ENCODE measurements at regions not wholly inside any gene's neighbourhood (a gene's known extent, or its start where the extent isn't known, plus 50 kb on each side); places are given as distances from the start of the nearest gene placed in this dataset.
"Not testable (repeated sequence)": the region's sequence is repeated elsewhere in the genome, so short reads cannot be mapped to it uniquely, and the experiment has no call there.

DNA sequence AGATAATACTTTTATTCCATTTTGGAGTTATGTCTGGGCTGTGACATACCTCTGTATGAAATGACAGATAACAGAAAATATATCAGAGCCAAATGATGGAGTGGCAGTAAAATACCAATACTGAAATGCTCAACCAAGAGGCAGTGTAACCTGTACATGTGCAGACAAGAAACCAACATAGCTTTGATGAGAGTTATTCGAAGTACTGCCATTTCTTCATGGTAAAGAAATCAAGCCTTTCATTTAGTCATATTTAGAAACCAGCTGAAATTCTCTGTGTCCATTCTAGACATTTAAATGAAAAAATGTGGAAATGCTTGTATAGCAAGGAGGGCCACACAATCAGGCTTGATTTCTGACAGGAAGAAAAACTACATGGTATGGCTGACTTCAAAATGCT lies 127.1 kb upstream of the PTPRZ1 start:
- in situ Hi-C loops (cut with MboI; ENCODE audit: low sequenced_read_pairs): no loop called here

DNA sequence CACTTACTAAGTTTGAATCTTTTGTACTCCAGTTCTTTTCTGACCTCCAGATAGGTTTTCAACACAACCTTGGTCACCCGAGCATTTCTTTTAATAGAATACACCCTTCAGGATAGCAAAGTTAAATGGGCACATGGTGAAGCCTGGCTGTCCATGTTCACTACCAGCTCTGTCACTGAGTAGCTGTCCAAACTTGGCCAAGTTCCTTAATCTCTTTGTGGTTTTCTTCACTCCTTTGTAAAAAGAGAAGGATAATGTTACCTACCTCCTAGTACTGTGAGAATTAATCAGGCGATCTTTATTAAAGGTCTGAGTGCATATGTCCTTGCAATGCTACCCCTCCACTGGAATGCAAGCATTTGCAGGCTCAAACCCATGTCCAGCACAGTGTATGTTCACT lies 128.1 kb upstream of the PTPRZ1 start:
- in situ Hi-C loops (cut with MboI; ENCODE audit: low sequenced_read_pairs): no loop called here

DNA sequence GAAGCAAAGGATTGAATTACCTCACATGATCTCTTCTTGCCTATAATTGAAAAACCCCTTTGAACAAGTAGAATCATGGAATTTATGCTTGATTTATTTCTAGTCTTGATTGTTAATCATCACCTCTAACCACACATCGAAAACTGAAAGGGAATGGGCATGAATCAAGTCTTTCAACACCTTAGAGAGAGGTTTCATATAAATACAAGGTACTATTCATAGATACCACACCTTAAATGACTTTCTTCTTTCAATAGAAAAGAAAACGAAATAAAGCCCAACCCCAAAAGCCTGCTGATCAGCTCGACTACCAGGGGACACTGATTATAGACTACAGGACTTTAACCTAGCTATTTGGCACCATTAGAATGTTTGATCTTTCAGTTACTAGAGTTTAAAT lies 128.6 kb upstream of the PTPRZ1 start:
- in situ Hi-C loops (cut with MboI; ENCODE audit: low sequenced_read_pairs): no loop called here

DNA sequence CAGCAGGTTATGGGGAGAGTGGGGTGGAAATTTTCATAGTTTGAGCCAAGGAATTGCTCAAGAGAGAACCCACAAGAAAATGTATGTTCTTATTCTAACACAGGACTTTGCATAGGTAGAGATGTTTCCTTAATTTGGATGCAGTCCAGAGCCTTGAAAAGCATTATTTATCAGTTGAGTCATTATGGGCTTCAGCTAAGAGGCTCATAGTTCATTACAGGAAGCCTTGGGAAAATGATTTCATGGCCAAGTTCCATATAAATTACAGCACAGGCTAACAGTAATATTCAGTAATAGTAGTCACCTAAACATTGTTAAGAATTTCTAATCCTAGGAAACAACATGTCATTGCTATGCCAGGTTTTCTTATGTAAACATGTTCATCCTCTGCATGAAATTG lies 131.1 kb upstream of the PTPRZ1 start:
- in situ Hi-C loops (cut with MboI; ENCODE audit: low sequenced_read_pairs): no loop called here

DNA sequence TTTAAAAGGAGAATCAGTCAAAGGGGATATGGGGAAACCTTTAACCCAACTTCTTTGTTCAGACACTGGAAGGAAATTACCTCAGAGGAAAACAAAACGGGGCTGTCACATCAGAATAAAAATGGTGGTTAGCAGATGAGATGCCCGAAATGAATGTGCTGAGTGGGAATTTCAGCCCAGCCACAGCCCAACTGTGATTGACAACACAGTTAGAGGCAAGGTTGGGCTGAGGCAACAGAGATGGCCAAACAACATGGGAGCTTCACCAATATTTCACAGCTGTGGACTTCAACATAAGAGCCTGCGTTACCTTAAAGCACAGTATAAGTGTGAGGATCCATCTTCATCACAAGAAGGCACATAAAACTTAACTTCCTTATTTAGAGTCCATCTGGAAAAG lies 133.5 kb upstream of the PTPRZ1 start:
- in situ Hi-C loops (cut with MboI; ENCODE audit: low sequenced_read_pairs): no loop called here

DNA sequence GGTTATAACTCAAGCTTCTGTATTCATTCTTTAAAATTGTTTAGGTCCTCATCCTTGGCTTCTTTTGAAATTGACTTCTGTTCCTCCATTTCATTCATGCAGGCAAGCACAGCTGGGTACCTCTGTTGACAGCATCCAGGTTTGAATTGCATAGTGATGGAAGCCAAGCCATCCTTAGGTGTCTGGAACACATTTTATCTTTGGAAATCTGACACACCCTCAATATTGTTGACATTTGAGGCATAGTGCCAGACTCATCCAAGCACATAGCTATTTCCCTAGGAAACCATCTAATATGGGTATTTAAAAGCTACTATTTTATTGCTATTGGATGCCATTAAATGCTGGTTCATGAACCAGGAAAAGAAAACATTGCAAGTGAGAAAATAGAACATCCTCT lies 142.1 kb upstream of the PTPRZ1 start:
- in situ Hi-C loops (cut with MboI; ENCODE audit: low sequenced_read_pairs): no loop called here

DNA sequence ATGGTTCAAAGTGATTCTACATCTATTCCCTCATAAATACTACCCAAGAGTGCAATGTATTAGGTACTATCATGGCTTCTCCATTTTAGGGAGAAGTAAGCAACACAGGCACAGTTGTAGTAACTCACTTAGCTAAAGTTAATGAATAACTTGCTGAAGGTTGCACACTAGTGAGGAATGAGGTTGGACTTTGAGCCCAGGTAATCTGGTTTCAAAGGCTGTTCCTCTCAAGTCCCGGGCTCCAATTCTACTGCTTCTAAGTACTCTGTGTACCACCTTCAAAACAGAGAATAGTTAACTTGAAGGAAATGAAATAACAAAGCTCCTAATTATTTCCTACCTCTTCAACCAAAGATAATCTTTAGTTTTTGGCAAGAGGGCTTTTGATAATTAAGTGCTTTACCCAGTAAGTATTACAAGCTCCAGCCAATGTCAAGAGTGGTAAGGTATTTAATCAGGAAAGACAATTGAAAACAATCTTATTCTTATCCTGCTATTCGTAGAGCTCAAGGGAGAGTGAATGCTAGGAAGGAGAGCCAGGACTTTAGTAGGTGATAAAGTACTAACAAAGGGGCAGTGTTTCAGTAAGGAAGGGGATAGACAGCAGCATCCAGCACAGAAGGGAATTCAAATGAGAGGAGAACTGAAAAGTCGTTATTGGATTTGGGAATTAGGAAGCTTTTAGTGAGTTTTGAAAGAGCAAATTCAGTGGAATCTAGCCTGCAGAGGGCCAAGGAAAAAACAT lies 158.2 kb upstream of the PTPRZ1 start:
- in situ Hi-C loops (cut with MboI; ENCODE audit: low sequenced_read_pairs): no loop called here

DNA sequence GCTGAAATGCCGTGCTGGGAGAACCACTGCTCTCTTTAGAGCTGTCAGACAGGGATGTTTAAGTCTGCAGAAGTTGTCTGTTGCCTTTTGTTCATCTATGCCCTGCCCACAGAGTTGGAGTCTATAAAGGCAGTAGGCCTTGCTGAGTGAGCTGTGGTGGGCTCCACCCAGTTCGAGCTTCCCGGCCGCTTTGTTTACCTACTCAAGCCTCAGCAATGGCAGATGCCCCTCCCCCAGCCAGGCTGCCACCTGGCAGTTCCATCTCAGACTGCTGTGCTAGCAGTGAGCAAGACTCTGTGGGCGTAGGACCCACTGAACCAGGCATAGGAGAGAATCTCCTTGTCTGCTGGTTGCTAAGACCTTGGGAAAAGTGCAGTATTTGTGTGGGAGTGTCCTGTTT lies 160.0 kb upstream of the PTPRZ1 start:
- in situ Hi-C loops (cut with MboI; ENCODE audit: low sequenced_read_pairs): not testable (repeated sequence)

DNA sequence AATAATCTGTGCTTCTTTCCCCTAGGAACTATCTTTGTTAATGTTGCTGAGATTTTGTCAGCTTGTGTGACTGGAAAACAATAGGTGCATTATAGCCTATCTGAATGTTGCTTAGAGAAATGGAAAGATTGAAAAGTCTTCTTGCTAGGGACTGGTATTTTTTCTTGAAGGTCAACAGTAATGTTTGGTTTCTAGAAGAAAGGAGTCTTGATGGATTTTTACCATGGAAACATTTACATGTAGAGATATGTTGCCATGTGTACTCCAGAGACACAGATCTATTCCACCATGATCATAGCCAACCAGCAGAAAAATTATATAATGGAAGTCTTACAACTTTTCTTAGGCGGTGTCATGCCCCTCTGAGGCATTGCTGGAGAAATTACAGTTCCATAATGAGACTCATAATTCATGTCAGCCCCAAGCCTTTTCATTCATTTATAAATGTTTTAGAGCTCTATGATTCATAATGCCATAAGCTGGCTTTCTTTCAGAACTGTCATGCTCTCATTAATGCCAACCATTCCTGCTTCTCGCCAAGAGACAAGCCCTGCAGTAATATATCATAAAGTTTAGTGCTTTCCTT lies 175.1 kb upstream of the PTPRZ1 start:
- in situ Hi-C loops (cut with MboI; ENCODE audit: low sequenced_read_pairs): no loop called here

DNA sequence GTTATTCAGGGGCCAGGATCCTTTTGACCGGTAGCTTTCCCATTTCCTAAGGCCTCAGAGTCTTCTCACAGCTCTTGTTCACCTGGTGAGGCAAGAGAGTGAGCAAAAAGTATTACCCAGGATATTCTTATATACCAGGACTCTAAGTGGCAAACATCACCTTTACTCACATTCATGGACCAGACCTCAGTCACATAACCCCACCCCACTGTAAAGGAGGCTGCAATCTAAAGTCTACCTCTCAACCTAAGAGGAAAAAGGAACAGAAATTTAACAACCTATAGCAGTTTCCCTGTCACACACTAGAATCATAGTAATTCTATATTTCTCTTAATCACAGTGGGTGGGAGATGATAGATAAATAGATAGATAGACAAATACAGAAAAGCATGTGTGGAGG lies 176.0 kb upstream of the PTPRZ1 start:
- in situ Hi-C loops (cut with MboI; ENCODE audit: low sequenced_read_pairs): no loop called here

DNA sequence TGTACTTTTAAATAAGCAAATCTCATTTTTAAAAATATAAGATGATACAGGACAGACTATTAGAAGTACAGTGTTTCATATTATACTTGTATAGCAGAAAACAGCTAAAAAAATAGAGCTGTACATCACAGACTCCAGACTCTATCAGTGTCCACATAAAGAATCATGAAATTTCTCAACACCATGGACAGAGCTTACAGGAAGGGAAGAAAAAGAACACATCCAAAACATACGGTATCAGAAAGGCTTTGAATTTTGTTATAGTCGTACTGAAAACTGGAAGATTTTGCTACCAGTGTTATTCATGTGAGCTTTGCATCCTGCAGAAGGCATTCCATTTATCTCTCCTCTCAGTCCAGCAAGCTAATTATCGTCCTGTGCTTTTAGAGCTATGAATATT lies 183.2 kb upstream of the PTPRZ1 start:
- in situ Hi-C loops (cut with MboI; ENCODE audit: low sequenced_read_pairs): no loop called here

DNA sequence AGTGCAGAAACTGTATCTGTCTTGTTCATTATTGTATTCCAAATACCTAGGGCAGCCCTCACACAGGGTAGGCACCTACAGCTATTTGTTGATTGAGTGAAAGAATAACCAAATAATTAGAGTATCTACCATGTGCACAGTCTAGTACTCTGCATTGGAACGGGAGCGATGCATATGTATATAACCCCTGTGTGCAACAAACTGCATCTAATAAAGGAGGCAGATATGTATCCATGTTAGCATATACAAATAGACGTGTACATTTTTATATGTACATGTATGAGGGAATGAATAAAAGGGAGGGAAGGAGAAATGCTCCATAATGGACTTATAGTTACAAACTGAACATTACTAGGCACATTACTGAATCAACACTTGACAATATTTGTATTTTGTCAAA lies 191.3 kb upstream of the PTPRZ1 start:
- in situ Hi-C loops (cut with MboI; ENCODE audit: low sequenced_read_pairs): no loop called here

DNA sequence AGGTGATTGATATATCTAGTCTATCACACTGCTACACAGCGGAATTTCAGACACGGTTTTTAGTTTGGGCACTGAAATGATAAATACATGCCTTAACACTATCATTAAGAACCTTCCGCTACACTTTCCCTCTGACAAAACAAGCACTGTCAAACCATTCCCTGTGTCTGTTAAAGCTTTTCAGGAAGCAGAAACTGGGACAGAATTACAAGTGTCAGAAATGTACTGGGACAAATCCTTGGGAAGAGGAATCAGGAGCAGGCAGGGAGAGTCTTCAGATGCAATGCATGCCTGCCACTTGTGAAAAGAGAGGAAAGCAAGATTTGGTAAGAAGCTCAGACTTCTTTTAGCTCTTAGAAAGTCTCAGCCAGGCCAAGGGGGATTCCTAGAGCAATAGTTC lies 196.8 kb upstream of the PTPRZ1 start:
- in situ Hi-C loops (cut with MboI; ENCODE audit: low sequenced_read_pairs): no loop called here

DNA sequence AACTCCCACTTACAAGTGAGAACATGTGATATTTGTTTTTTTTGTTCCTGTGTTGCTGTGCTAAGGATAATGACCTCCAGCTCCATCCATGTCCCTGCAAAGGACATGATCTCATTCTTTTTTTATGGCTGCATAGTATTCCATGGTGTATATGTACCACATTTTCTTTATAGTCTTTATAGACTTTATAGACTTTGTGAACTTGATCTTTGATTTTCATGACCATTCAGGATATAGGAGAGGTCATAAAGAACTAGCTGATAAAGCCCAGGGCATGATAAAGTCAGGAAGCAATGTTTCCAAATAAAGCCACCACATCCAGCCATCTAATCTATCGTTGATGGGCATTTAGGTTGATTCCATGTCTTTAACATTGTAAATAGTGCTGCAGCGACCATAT lies 198.5 kb upstream of the PTPRZ1 start:
- in situ Hi-C loops (cut with MboI; ENCODE audit: low sequenced_read_pairs): not testable (repeated sequence)

DNA sequence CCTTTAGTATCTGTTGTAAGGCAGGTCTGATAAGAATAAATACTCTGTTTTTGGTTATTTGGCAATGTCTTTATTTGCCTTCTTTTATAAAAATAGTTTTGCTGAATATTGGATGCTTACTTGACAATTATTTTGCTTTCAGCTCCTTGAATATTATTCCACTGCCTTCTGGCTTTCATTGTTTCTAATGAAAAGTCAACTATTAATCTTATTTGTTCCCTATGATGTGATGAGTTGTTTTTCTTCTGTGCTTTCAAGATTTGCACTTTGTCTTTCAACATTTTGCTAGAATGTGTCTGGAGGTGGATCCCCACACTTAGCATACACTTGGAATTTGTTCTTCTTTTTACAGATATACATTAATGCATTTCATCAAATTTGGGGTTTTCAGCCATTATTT lies 203.8 kb upstream of the PTPRZ1 start:
- in situ Hi-C loops (cut with MboI; ENCODE audit: low sequenced_read_pairs): no loop called here

DNA sequence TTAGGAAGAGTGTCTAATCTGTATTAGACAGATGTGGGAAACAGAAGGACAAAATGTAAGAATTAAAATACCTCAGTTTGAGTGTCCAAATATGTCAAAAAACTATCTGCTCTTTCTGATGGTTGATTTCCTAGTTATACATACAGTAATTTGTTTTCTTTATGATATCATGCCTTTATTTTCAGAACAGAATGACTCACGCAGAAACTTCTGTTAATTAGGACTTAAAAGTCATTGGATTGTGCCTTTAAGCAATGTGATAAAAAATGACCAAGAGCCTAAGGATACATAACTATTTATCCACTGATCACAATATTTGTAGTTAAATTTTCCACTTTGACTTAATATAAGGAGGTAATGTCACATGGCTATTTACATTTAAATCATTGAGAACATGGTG lies 206.7 kb upstream of the PTPRZ1 start:
- in situ Hi-C loops (cut with MboI; ENCODE audit: low sequenced_read_pairs): no loop called here

DNA sequence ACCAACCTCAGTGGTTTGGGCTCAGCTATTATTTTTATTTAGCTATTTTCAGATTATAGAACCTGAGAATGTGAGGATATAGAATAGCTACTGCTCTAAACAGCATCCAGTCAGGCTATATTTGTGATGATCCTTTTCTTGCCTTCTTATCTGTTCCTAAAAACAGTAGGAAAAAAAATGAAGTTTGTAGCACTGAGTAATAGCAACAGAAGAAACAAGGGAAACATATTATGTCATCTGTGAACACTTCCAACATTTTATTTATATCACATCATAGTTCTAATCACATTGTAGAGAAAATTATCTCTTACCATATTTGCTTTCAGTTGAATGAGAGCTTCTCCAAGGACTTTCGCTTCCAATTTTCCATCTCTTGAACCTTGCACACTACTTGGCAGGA lies 229.6 kb upstream of the PTPRZ1 start:
- in situ Hi-C loops (cut with MboI; ENCODE audit: low sequenced_read_pairs): no loop called here

DNA sequence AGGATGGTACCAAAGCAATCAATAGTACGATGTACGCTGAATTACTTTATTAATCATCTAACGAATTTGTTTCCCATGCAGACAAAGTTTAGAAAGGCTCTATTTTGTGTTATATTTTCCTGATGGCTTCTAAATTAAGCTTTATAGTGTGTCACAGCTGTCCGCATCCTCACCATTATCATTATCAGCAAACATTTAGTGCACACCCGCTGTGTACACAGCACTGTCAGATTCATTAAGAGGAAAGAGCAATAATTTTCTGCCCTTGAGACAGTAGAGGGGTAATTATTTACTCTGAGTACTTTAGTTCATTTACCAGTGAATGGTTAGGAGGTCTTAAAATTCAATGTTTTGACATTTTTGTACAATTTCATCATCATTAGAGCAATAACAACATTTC lies 233.3 kb upstream of the PTPRZ1 start:
- in situ Hi-C loops (cut with MboI; ENCODE audit: low sequenced_read_pairs): no loop called here

DNA sequence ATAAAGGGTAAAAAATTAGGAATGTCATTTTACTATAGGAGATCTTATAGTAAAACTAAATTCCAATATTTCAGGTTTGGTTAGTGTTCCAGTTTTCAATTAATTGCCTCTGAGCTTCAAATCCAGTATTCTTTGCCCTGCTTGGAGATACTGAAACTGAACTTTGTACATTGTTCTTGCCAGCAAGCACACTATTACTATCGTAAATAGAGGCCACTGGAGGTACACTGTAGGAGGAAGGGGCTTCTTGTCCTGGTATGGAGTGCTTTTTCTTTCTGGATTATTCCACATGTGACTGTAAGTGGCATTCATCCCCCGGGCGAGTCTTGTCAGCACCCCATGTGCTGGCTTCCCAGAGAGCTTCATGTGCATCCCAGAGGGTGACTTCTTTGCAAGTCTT lies 234.7 kb upstream of the PTPRZ1 start:
- in situ Hi-C loops (cut with MboI; ENCODE audit: low sequenced_read_pairs): no loop called here

DNA sequence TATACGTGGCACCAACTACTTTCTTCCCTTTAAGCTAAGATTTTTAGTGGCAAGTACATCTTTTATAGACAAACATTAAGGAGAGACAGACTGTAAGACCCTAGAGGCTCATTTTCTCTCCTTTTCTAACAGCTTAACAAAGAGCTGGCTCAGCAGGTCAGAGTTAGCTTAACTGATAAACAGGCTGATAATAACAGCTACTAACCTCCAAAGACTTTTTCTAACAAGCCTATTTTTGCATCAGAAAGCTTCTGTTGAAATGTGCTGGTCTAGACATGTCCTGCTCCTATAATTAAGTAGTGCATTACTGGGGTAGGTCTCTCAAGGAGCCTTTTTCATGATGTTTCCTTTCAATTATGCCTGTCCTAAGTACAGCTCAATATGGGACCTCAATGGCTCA lies 238.2 kb upstream of the FAM3C start:
- in situ Hi-C loops (cut with MboI; ENCODE audit: low sequenced_read_pairs): no loop called here

DNA sequence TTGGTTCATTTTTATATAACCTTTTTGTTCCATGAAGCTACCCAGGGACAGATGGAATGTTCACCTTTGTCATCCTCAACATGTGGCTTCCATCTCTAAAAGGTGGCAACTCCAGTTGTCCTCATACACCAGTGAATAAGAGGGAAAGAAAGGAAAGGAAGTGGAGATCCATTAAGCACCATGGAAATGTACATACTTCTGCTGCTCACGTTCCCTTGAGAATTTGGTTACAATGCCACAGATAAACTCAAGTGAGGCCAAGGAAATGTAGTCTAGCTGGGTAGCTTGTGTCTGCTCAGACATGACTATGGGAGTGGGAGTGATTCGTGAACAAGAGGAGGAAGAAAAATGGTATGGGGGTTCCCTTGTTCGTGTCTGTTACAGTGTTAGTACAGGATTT lies 237.1 kb upstream of the FAM3C start:
- in situ Hi-C loops (cut with MboI; ENCODE audit: low sequenced_read_pairs): no loop called here

DNA sequence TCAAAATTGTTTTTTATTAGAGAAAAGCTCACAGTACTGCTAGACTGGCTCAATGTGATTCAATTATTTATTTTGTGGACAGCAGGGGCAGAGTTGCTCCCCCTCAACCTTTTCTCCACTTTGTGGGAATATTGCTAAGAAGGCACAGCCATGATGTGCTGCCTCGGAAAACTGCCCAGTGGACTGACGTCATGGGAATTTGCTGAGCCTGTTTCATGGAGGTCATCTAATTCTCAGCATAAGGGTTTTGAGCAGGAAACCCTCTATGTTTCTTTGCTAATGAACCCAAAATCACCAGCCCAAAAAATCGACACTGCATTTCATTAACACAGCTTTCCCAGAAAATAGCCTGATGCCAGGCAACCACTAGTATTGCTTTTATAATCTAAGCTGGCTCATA lies 228.8 kb upstream of the FAM3C start:
- in situ Hi-C loops (cut with MboI; ENCODE audit: low sequenced_read_pairs): no loop called here

Measured in HL-60/S4 (cell line).